Esophagus muscularis mucosa (tissue), 4 donors: ENCODE measurements at regions not wholly inside any gene's neighbourhood (a gene's known extent, or its start where the extent isn't known, plus 50 kb on each side); places are given as distances from the start of the nearest gene placed in this dataset.

Source experiments
- CTCF ChIP-seq, 3 experiments: fragments of 200-600 bp in 2 of 3; fragments of 450-650 bp in 1 of 3; sonication (generic) in 2 of 3; IDR thresholded peaks; one replicate each; pipeline ENCODE4 v1.5.1; 2017 to 2019; ENCODE audit warnings: antibody characterized with exemption in 3 of 3, mild to moderate bottlenecking in 2 of 3, moderate library complexity in 1 of 3
- EP300 ChIP-seq: sonication (generic); formaldehyde crosslinking; IDR thresholded peaks from one replicate; pipeline ENCODE4 v1.6.1; 2017; ENCODE audit warnings: antibody characterized with exemption
- POLR2A ChIP-seq: fragments of 450-650 bp; IDR thresholded peaks from one replicate; pipeline ENCODE4 v1.6.1; 2017; ENCODE audit warnings: antibody characterized with exemption, moderate library complexity, mild to moderate bottlenecking, low read depth
- POLR2AphosphoS5 ChIP-seq, 2 donors: sonication (generic); formaldehyde crosslinking; IDR thresholded peaks; one replicate each; pipeline ENCODE4 v1.6.1; 2017; ENCODE audit warnings: antibody characterized with exemption in 2 of 2

- TF ChIP-seq POLR2AphosphoS5 (IDR thresholded peaks at IDR 0.05) (no peak), CTCF (IDR thresholded peaks at IDR 0.05) (no peak), POLR2A (no peak), EP300 (no peak)
Observed at GRCh38 chr4:20044966-20045365, 206.7 kb upstream of the SLIT2 start.
